Uterus (tissue), 2 donors: ENCODE measurements at regions not wholly inside any gene's neighbourhood (a gene's known extent, or its start where the extent isn't known, plus 50 kb on each side); places are given as distances from the start of the nearest gene placed in this dataset.

Experiments
- POLR2A ChIP-seq, 2 donors: fragments of 450-650 bp; IDR thresholded peaks; one replicate each; pipeline ENCODE4 v1.6.1; 2016; ENCODE audit warnings: antibody characterized with exemption in 2 of 2, mild to moderate bottlenecking in 1 of 2, moderate library complexity in 1 of 2
- TF ChIP-seq, protein P1 (sequence below), 4 experiments: fragments of 200-600 bp in 2 of 4; fragments of 450-650 bp in 2 of 4; sonication (generic) in 2 of 4; IDR thresholded peaks; one replicate each; pipeline ENCODE4 v1.5.1; 2016 to 2019; ENCODE audit warnings: antibody characterized with exemption in 4 of 4, mild to moderate bottlenecking in 2 of 4, moderate library complexity in 1 of 4

GRCh38 chr2:84175970-84176369 is 283.1 kb downstream of the SUCLG1 start:
- TF ChIP-seq, protein P1, sequence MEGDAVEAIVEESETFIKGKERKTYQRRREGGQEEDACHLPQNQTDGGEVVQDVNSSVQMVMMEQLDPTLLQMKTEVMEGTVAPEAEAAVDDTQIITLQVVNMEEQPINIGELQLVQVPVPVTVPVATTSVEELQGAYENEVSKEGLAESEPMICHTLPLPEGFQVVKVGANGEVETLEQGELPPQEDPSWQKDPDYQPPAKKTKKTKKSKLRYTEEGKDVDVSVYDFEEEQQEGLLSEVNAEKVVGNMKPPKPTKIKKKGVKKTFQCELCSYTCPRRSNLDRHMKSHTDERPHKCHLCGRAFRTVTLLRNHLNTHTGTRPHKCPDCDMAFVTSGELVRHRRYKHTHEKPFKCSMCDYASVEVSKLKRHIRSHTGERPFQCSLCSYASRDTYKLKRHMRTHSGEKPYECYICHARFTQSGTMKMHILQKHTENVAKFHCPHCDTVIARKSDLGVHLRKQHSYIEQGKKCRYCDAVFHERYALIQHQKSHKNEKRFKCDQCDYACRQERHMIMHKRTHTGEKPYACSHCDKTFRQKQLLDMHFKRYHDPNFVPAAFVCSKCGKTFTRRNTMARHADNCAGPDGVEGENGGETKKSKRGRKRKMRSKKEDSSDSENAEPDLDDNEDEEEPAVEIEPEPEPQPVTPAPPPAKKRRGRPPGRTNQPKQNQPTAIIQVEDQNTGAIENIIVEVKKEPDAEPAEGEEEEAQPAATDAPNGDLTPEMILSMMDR (IDR thresholded peaks at IDR 0.05) = no peak
- no peak for TF ChIP-seq POLR2A (IDR thresholded peaks at IDR 0.05)
